Adrenal gland (tissue), 5 donors: ENCODE measurements at regions not wholly inside any gene's neighbourhood (a gene's known extent, or its start where the extent isn't known, plus 50 kb on each side); places are given as distances from the start of the nearest gene placed in this dataset.

Experiments
- CTCF ChIP-seq, 6 experiments: fragments of 450-650 bp in 4 of 6; fragments of 200-600 bp in 2 of 6; sonication (generic) in 1 of 6; IDR thresholded peaks; 1 replicate in 5 of 6; 2 replicates in 1 of 6; pipeline versions ENCODE4 v1.5.1 to v1.8.0; 2016 to 2021; ENCODE audit warnings: antibody characterized with exemption in 6 of 6, mild to moderate bottlenecking in 2 of 6, moderate library complexity in 1 of 6
- POLR2A ChIP-seq, 2 donors: fragments of 450-650 bp; IDR thresholded peaks; one replicate each; pipeline ENCODE4 v1.6.1; 2017; ENCODE audit warnings: antibody characterized with exemption in 2 of 2, mild to moderate bottlenecking in 2 of 2, moderate library complexity in 1 of 2
- donor health status: DM: no; HTN: no; CAD: no.

GRCh38 chrX:30992381-30992904, 79.4 kb downstream of the FTHL17 start:
- no peak for TF ChIP-seq CTCF (IDR thresholded peaks at IDR 0.05)
- no peak for TF ChIP-seq POLR2A (IDR thresholded peaks at IDR 0.05)
